ENCODE measurements at regions not wholly inside any gene's neighbourhood (a gene's known extent, or its start where the extent isn't known, plus 50 kb on each side); places are given as distances from the start of the nearest gene placed in this dataset.

DNA sequence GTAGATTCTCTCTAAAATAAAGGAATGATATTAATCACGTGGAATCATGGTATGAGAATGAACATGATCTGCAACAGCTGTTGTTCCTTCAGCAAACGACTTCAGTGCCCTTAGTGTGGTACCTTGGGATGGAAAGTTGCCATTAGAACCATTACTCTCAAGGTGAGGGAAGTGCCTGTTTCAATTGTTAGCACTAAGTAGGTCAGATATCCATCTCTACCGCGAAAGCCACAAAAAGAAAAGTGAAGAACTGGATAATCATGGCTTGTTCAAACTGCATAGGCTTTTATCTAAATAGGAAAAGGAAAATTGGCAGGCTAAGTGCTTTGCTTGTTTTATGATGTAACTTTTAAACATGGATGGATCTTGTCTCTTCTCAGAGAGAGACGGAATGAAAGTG lies 380.7 kb downstream of the MRPS30 start:
- TF ChIP-seq EP300 (IDR thresholded peaks at IDR 0.05; ENCODE audit: borderline replicate concordance) (no peak), CREB1 (IDR thresholded peaks at IDR 0.05; ENCODE audit: low read depth) (no peak), TAF1 (IDR thresholded peaks at IDR 0.05; ENCODE audit: low read depth) (no peak), CEBPB (IDR thresholded peaks at IDR 0.05) (no peak), FOXM1 (IDR thresholded peaks at IDR 0.05; ENCODE audit: borderline replicate concordance, low read depth) (no peak), YY1 (IDR thresholded peaks at IDR 0.05; ENCODE audit: low read depth) (no peak), EGR1 (IDR thresholded peaks at IDR 0.05) (no peak)
- TF ChIP-seq, protein P1, sequence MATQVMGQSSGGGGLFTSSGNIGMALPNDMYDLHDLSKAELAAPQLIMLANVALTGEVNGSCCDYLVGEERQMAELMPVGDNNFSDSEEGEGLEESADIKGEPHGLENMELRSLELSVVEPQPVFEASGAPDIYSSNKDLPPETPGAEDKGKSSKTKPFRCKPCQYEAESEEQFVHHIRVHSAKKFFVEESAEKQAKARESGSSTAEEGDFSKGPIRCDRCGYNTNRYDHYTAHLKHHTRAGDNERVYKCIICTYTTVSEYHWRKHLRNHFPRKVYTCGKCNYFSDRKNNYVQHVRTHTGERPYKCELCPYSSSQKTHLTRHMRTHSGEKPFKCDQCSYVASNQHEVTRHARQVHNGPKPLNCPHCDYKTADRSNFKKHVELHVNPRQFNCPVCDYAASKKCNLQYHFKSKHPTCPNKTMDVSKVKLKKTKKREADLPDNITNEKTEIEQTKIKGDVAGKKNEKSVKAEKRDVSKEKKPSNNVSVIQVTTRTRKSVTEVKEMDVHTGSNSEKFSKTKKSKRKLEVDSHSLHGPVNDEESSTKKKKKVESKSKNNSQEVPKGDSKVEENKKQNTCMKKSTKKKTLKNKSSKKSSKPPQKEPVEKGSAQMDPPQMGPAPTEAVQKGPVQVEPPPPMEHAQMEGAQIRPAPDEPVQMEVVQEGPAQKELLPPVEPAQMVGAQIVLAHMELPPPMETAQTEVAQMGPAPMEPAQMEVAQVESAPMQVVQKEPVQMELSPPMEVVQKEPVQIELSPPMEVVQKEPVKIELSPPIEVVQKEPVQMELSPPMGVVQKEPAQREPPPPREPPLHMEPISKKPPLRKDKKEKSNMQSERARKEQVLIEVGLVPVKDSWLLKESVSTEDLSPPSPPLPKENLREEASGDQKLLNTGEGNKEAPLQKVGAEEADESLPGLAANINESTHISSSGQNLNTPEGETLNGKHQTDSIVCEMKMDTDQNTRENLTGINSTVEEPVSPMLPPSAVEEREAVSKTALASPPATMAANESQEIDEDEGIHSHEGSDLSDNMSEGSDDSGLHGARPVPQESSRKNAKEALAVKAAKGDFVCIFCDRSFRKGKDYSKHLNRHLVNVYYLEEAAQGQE (IDR thresholded peaks at IDR 0.05; ENCODE audit: low read depth): no peak
